Muscle of back (tissue), 3 donors: ENCODE measurements at regions not wholly inside any gene's neighbourhood (a gene's known extent, or its start where the extent isn't known, plus 50 kb on each side); places are given as distances from the start of the nearest gene placed in this dataset.

Experiments used
- DNase-seq, 3 donors: peaks; one replicate each; pipeline versions ENCODE4 v3.0.0 to v3.0.0-alpha.2; 2013

GRCh38 chr1:157189986-157190982 is 52.1 kb upstream of the ETV3 start:
- DNase-seq, result no peak

GRCh38 chr1:157189096-157189495 is 50.9 kb upstream of the ETV3 start:
- no peak for DNase-seq
